HCT116 (cell line): ENCODE measurements at regions not wholly inside any gene's neighbourhood (a gene's known extent, or its start where the extent isn't known, plus 50 kb on each side); places are given as distances from the start of the nearest gene placed in this dataset.

ENCODE experiments used
- CEBPB ChIP-seq: IDR thresholded peaks from 2 replicates; pipeline ENCODE4 v1.6.1; 2012; ENCODE audit warnings: low read depth
- EGR1 ChIP-seq: IDR thresholded peaks from 2 replicates; pipeline ENCODE4 v1.6.1; 2012; ENCODE audit warnings: low read depth
- ELF1 ChIP-seq: IDR thresholded peaks from 2 replicates; pipeline ENCODE4 v1.6.1; 2012; ENCODE audit warnings: low read depth, borderline replicate concordance
- EZH2 ChIP-seq: fragments of 200-600 bp; sonication (generic); IDR thresholded peaks from 2 replicates; pipeline ENCODE4 v1.6.1; 2017; ENCODE audit warnings: antibody characterized with exemption, mixed run types
- EZH2phosphoT487 ChIP-seq: fragments of 200-600 bp; IDR thresholded peaks from 2 replicates; pipeline ENCODE4 v1.6.1; 2018; ENCODE audit warnings: antibody characterized with exemption, borderline replicate concordance
- JUND ChIP-seq: IDR thresholded peaks from 2 replicates; pipeline ENCODE4 v1.6.1; 2012
- POLR2A ChIP-seq: IDR thresholded peaks from 2 replicates; pipeline ENCODE4 v1.7.0; 2011; ENCODE audit warnings: borderline replicate concordance; ENCODE audit not compliant: insufficient read depth, insufficient read length; ENCODE audit errors: extremely low read depth
- POLR2AphosphoS5 ChIP-seq: IDR thresholded peaks from 2 replicates; pipeline ENCODE4 v1.6.1; 2011; ENCODE audit warnings: mild to moderate bottlenecking, low read depth, low read length, moderate library complexity
- RAD21 ChIP-seq: IDR thresholded peaks from 2 replicates; pipeline ENCODE4 v1.6.1; 2012; ENCODE audit warnings: low read depth, mild to moderate bottlenecking
- REST ChIP-seq: IDR thresholded peaks from 2 replicates; pipeline ENCODE4 v1.6.1; 2012; ENCODE audit warnings: low read depth
- YY1 ChIP-seq: IDR thresholded peaks from 2 replicates; pipeline ENCODE4 v1.6.1; 2011; ENCODE audit warnings: low read length, low read depth, moderate library complexity, mild to moderate bottlenecking; ENCODE audit not compliant: insufficient replicate concordance; ENCODE audit errors: extremely low read depth
- TF ChIP-seq, protein P1 (sequence below), 3 experiments: fragments of 200-600 bp in 1 of 3; sonication (generic) in 1 of 3; IDR thresholded peaks in 2 of 3; conservative IDR thresholded peaks in 1 of 3; 2 replicates each; pipeline ENCODE4 v1.5.1; 2012 to 2017; ENCODE audit warnings: low read depth in 2 of 3, low read length in 2 of 3, antibody characterized with exemption in 1 of 3, borderline replicate concordance in 1 of 3, control low read depth in 1 of 3, mild to moderate bottlenecking in 1 of 3, mixed read lengths in 1 of 3, mixed run types in 1 of 3, moderate library complexity in 1 of 3; ENCODE audit not compliant: insufficient read depth in 1 of 3
- TF ChIP-seq, protein P2 (sequence below): IDR thresholded peaks from 2 replicates; pipeline ENCODE4 v1.6.1; 2012

DNA sequence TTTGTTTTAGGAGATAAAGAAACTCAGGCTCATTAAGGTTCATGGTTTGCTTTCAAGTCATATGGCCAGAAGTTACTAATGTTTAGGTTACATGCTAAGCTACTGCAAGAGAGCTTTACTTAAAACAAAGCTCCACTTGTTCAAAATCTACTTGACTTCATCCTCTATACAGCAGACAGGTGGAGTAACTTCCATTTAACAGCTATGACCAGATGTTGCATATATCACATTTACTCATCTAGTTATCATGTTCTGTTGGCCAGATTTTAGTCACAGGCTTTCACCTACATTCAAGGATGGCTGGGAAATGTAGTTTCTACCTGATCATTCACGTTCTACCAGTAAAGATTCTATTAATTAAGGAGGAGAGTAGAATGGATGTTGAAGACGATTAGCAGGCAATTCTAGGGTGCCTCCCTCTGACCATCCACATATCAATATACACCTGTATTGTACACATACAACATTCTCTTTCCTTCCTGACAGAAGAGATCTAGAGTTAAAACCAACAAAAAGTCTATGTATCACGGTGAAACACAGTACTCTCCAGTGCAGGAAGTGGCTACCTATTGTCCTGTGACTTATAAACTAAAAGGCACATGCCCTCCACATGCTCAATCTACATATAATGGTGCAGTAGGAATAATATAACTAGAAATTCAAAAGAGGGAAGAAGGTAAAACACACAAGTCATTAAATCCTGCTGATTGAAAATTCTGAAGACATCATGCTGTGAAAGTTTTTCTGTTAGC is 488.0 kb downstream of the MDFIC start:
- TF ChIP-seq, protein P1, sequence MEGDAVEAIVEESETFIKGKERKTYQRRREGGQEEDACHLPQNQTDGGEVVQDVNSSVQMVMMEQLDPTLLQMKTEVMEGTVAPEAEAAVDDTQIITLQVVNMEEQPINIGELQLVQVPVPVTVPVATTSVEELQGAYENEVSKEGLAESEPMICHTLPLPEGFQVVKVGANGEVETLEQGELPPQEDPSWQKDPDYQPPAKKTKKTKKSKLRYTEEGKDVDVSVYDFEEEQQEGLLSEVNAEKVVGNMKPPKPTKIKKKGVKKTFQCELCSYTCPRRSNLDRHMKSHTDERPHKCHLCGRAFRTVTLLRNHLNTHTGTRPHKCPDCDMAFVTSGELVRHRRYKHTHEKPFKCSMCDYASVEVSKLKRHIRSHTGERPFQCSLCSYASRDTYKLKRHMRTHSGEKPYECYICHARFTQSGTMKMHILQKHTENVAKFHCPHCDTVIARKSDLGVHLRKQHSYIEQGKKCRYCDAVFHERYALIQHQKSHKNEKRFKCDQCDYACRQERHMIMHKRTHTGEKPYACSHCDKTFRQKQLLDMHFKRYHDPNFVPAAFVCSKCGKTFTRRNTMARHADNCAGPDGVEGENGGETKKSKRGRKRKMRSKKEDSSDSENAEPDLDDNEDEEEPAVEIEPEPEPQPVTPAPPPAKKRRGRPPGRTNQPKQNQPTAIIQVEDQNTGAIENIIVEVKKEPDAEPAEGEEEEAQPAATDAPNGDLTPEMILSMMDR (IDR thresholded peaks at IDR 0.05 in 2 of 3, conservative IDR thresholded peaks at IDR 0.05 in 1 of 3; ENCODE audit: borderline replicate concordance in 1 of 3, insufficient read depth in 1 of 3, low read depth in 2 of 3, low read length in 2 of 3) = no peak
- TF ChIP-seq, protein P2, sequence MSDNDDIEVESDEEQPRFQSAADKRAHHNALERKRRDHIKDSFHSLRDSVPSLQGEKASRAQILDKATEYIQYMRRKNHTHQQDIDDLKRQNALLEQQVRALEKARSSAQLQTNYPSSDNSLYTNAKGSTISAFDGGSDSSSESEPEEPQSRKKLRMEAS = no peak
- TF ChIP-seq ELF1 (no peak), CEBPB (no peak), JUND (no peak), RAD21 (no peak), POLR2A (no peak), EZH2phosphoT487 (no peak), REST (no peak), POLR2AphosphoS5 (no peak), EGR1 (no peak), EZH2 (no peak), YY1 (no peak)
